ENCODE measurements at regions not wholly inside any gene's neighbourhood (a gene's known extent, or its start where the extent isn't known, plus 50 kb on each side); places are given as distances from the start of the nearest gene placed in this dataset.

- DNase-seq = no peak
These were observed 100.9 kb upstream of the ROPN1 start for GRCh38 chr3:124092811-124093210.

- peak; percentile 20 to 30 for DNase-seq
These were observed 102.6 kb upstream of the ROPN1 start for GRCh38 chr3:124094496-124094895.

GRCh38 chr3:124097362-124098131 lies 105.6 kb upstream of the ROPN1 start:
- no peak for DNase-seq

- DNase-seq = no peak
These were observed 109.7 kb upstream of the ROPN1 start for GRCh38 chr3:124101643-124102042.

GRCh38 chr3:124107104-124107890 lies 115.4 kb upstream of the ROPN1 start:
- no peak for DNase-seq

- DNase-seq = no peak
These were observed 116.5 kb upstream of the ROPN1 start for GRCh38 chr3:124108446-124108845.

GRCh38 chr3:124113485-124113884 lies 121.6 kb upstream of the ROPN1 start:
- DNase-seq = no peak

GRCh38 chr3:124115279-124115678 lies 123.4 kb upstream of the ROPN1 start:
- DNase-seq = no peak

- no peak for DNase-seq
These were observed 124.0 kb upstream of the ROPN1 start for GRCh38 chr3:124115956-124116355.

GRCh38 chr3:124116906-124117305 lies 125.0 kb upstream of the ROPN1 start:
- no peak for DNase-seq

- DNase-seq = peak in 1 of 2 donors; percentile 47
These were observed 125.6 kb upstream of the ROPN1 start for GRCh38 chr3:124117486-124117885.

GRCh38 chr3:124118397-124118796 lies 126.5 kb upstream of the ROPN1 start:
- DNase-seq = no peak

GRCh38 chr3:124119056-124119716 lies 127.3 kb upstream of the ROPN1 start:
- DNase-seq = no peak

- DNase-seq = peak in 1 of 2 donors; percentile 19
These were observed 129.7 kb upstream of the ROPN1 start for GRCh38 chr3:124121379-124122312.

GRCh38 chr3:124125315-124125714 lies 133.4 kb upstream of the ROPN1 start:
- no peak for DNase-seq

- no peak for DNase-seq
These were observed 134.6 kb upstream of the ROPN1 start for GRCh38 chr3:124126436-124127023.

- DNase-seq = no peak
These were observed 139.2 kb upstream of the ROPN1 start for GRCh38 chr3:124131158-124131557.

GRCh38 chr3:124131580-124131979 lies 139.7 kb upstream of the ROPN1 start:
- no peak for DNase-seq

GRCh38 chr3:124132813-124133212 lies 140.9 kb upstream of the ROPN1 start:
- no peak for DNase-seq

GRCh38 chr3:124133366-124133940 lies 141.5 kb upstream of the ROPN1 start:
- DNase-seq = no peak

- no peak for DNase-seq
These were observed 145.3 kb upstream of the ROPN1 start for GRCh38 chr3:124137216-124137615.

- DNase-seq = no peak
These were observed 146.2 kb upstream of the ROPN1 start for GRCh38 chr3:124138148-124138547.
